ENCODE measurements at regions not wholly inside any gene's neighbourhood (a gene's known extent, or its start where the extent isn't known, plus 50 kb on each side); places are given as distances from the start of the nearest gene placed in this dataset.

GRCh38 chr6:68317366-68317765 is 317.7 kb upstream of the ADGRB3 start:
- TF ChIP-seq CTCF (IDR thresholded peaks at IDR 0.05) (no peak), POLR2A (IDR thresholded peaks at IDR 0.05) (no peak), POLR2AphosphoS5 (IDR thresholded peaks at IDR 0.05; ENCODE audit: insufficient read depth in 1 of 2, low read depth in 1 of 2) (no peak)

All from vagina (tissue), 2 donors.